ENCODE measurements at regions not wholly inside any gene's neighbourhood (a gene's known extent, or its start where the extent isn't known, plus 50 kb on each side); places are given as distances from the start of the nearest gene placed in this dataset.
"Not testable (repeated sequence)": the region's sequence is repeated elsewhere in the genome, so short reads cannot be mapped to it uniquely, and the experiment has no call there.

- Mint-ChIP-seq H3K4me3 (no peak overlapping the region), H3K4me1 (no peaks in the 10 kb centered on the region), H3K27me3 (peaks cover 0 to 5% (median 0%) of the 10 kb centered on the region in 5 donors), H3K9me3 (peaks cover 0 to 10% (median 0%) of the 10 kb centered on the region in 9 donors), H3K27ac (no peak overlapping the region), H3K36me3 (no peaks in the 10 kb centered on the region)
- no peak for DNase-seq
- ATAC-seq = no peak
- POLR2A ChIA-PET = no interaction called here
These were observed 520.4 kb downstream of the FRK start for GRCh38 chr6:115540077-115540869.

- Mint-ChIP-seq H3K27ac (no peak overlapping the region), H3K4me1 (no peaks in the 10 kb centered on the region), H3K27me3 (peaks cover 0 to 5% (median 0%) of the 10 kb centered on the region in 5 donors), H3K36me3 (no peaks in the 10 kb centered on the region), H3K4me3 (no peak overlapping the region), H3K9me3 (peaks cover 0 to 10% (median 2%) of the 10 kb centered on the region in 9 donors)
- POLR2A ChIA-PET = no interaction called here
- ATAC-seq (no peak), DNase-seq (no peak)
These were observed 521.2 kb downstream of the FRK start for GRCh38 chr6:115539531-115539930.

- Mint-ChIP-seq H3K4me1 (no peaks in the 10 kb centered on the region), H3K27ac (no peak overlapping the region), H3K9me3 (peaks cover 0 to 33% (median 15%) of the 10 kb centered on the region in 9 donors), H3K4me3 (no peak overlapping the region), H3K27me3 (no peaks in the 10 kb centered on the region), H3K36me3 (peaks cover 0 to 5% (median 2%) of the 10 kb centered on the region in 3 donors)
- POLR2A ChIA-PET = no interaction called here
- ATAC-seq = no peak
- DNase-seq = no peak
These were observed 535.9 kb downstream of the FRK start for GRCh38 chr6:115524821-115525220.

- H3K4me1 Mint-ChIP-seq, ATAC-seq, POLR2A ChIA-PET, H3K27me3 Mint-ChIP-seq, H3K36me3 Mint-ChIP-seq, H3K27ac Mint-ChIP-seq, DNase-seq, H3K4me3 Mint-ChIP-seq: not testable (repeated sequence)
- peaks cover 0 to 47% (median 24%) of the 10 kb centered on the region in 9 donors for H3K9me3 Mint-ChIP-seq
These were observed 538.9 kb downstream of the FRK start for GRCh38 chr6:115521747-115522146.

GRCh38 chr6:115514656-115515055 lies 546.0 kb downstream of the FRK start:
- no peak overlapping the region for H3K27ac Mint-ChIP-seq
- POLR2A ChIA-PET = no interaction called here
- H3K27me3 Mint-ChIP-seq = no peaks in the 10 kb centered on the region
- H3K4me1 Mint-ChIP-seq = no peaks in the 10 kb centered on the region
- H3K4me3 Mint-ChIP-seq = no peak overlapping the region
- ATAC-seq (no peak), DNase-seq (no peak)
- no peaks in the 10 kb centered on the region for H3K36me3 Mint-ChIP-seq
- H3K9me3 Mint-ChIP-seq = peaks cover 3 to 38% (median 11%) of the 10 kb centered on the region in 9 donors

DNA sequence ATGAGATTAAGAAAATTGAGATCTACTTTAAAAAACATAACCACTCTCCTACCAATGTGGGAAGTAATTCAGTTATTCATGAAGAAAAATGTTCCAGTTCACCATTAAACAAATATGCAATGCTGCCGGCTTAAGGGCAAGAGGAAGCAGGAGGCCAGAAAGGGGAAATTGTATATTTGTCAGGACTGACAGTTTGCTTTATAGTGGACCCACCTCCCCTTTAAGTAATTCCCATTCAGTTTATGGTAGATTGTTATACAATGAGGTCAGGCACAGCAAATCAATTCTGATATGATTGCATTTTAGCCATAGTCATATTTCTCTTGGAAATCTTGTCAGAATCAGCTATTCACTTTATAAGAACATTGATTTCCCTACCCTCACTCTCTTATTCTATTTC lies 547.8 kb downstream of the FRK start:
- Mint-ChIP-seq H3K36me3 (no peaks in the 10 kb centered on the region), H3K4me1 (no peaks in the 10 kb centered on the region), H3K27ac (no peak overlapping the region), H3K4me3 (no peak overlapping the region), H3K9me3 (peaks cover 0 to 25% (median 4%) of the 10 kb centered on the region in 9 donors), H3K27me3 (no peaks in the 10 kb centered on the region)
- POLR2A ChIA-PET = no interaction called here
- DNase-seq (no peak), ATAC-seq (no peak)

DNA sequence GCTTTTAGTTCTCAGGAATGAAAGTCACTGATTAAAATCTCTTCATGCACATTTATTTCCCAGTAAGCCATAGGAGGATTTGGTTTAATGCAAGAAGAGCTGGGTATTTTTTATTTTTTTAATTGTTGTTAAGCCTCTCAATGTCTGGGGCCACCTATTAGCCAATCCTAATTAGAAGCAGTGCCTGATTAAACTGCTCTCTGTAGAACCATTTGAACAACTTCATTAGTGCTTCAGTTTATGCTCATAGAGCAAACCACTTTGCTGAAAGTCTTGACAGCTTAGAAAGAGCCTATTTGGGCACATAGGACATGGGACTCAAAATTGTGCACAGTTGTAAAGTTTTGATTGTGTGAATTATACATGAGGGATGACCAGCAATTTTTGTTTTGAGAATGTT lies 548.9 kb downstream of the FRK start:
- Mint-ChIP-seq H3K27ac (no peak overlapping the region), H3K4me1 (no peaks in the 10 kb centered on the region), H3K36me3 (no peaks in the 10 kb centered on the region), H3K4me3 (no peak overlapping the region), H3K9me3 (peaks cover 0 to 16% (median 0%) of the 10 kb centered on the region in 9 donors), H3K27me3 (no peaks in the 10 kb centered on the region)
- ATAC-seq = no peak
- POLR2A ChIA-PET = no interaction called here
- no peak for DNase-seq

GRCh38 chr6:115502432-115502831 lies 558.3 kb downstream of the FRK start:
- H3K27ac Mint-ChIP-seq, H3K4me1 Mint-ChIP-seq, H3K36me3 Mint-ChIP-seq, ATAC-seq, POLR2A ChIA-PET, H3K4me3 Mint-ChIP-seq, H3K27me3 Mint-ChIP-seq, DNase-seq: not testable (repeated sequence)
- H3K9me3 Mint-ChIP-seq = peaks cover 0 to 14% (median 2%) of the 10 kb centered on the region in 9 donors

GRCh38 chr6:115495184-115495583 lies 565.5 kb downstream of the FRK start:
- Mint-ChIP-seq H3K27me3 (no peaks in the 10 kb centered on the region), H3K36me3 (no peaks in the 10 kb centered on the region), H3K9me3 (peaks cover 0 to 27% (median 19%) of the 10 kb centered on the region in 9 donors), H3K4me3 (no peak overlapping the region), H3K27ac (no peak overlapping the region), H3K4me1 (no peaks in the 10 kb centered on the region)
- POLR2A ChIA-PET = no interaction called here
- ATAC-seq (no peak), DNase-seq (no peak)

DNA sequence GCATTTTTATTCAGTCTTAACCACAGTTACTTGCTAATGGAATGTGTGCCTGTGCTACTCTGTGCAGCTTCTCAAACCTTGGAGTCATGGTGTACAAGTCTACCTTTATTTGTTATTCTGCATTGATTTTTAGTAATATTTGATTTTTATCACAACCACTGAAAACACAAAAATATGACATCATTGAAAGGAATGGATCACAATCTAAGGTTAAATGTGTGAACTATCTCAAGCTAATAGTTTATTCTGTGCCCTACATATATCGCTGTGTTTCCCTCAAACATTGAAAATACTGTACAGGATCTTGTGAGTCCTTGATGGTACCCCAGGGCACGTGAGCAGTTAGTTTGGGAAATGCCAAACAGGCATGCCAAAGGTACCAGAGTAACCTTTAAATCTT lies 573.4 kb downstream of the FRK start:
- Mint-ChIP-seq H3K27ac (no peak overlapping the region), H3K36me3 (no peaks in the 10 kb centered on the region), H3K4me3 (no peak overlapping the region), H3K4me1 (no peaks in the 10 kb centered on the region), H3K27me3 (no peaks in the 10 kb centered on the region), H3K9me3 (peaks cover 0 to 14% (median 4%) of the 10 kb centered on the region in 9 donors)
- no peak for DNase-seq
- POLR2A ChIA-PET = no interaction called here
- ATAC-seq = no peak

DNA sequence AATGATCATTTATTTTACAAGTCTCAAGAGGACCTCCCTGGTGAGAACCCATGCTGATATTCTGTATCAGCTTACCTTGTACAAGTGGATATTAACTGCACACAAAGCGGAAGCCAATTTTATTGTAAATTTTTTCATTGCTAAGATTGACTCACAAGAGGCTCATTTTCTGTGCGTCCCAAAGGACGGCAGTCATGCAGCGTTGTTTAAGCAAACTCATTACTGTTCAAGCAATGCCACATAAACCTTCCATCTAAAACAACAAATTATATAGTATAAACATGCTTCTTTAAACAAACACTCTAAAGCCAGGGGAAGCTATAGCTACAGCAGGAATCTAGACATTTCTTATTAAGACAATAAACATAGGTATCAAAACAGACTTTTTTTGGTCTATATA lies 575.3 kb downstream of the FRK start:
- no peak overlapping the region for H3K4me3 Mint-ChIP-seq
- peaks cover 0 to 15% (median 4%) of the 10 kb centered on the region in 9 donors for H3K9me3 Mint-ChIP-seq
- H3K27ac Mint-ChIP-seq = no peak overlapping the region
- H3K36me3 Mint-ChIP-seq = no peaks in the 10 kb centered on the region
- ATAC-seq (no peak), DNase-seq (no peak)
- POLR2A ChIA-PET = no interaction called here
- H3K27me3 Mint-ChIP-seq = no peaks in the 10 kb centered on the region
- H3K4me1 Mint-ChIP-seq = no peaks in the 10 kb centered on the region

GRCh38 chr6:115480543-115480942 lies 580.1 kb downstream of the FRK start:
- H3K9me3 Mint-ChIP-seq = peaks cover 0 to 24% (median 8%) of the 10 kb centered on the region in 9 donors
- ATAC-seq, H3K4me3 Mint-ChIP-seq, H3K27me3 Mint-ChIP-seq, H3K27ac Mint-ChIP-seq, DNase-seq, POLR2A ChIA-PET, H3K36me3 Mint-ChIP-seq, H3K4me1 Mint-ChIP-seq: not testable (repeated sequence)

DNA sequence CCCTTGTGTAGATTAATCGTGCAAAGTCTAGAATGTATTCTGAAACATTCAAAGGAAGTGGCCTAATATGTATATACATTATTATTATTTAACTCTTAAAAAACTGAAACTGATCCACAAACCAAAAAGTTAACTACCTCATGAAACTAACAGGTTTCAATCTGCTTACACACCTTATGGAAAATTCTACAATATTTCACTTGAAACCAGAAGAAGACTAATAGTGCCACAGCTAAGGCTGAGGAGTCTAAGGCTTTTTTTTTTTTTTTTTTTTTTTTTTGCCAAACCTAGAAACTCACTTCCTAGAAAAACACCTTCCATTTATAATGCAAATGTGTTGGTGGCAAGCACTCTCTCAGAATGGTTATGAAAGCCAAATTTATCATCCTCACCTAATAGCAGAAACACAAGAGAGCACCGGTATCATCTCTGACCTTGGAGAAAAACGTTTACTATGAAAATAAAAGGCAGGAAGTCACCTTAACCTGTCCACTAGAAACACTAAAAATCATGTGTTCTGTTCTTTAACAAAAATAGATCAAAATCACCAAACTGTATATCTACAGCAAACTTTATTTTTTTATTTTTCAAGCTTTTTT lies 586.1 kb downstream of the FRK start:
- Mint-ChIP-seq H3K27me3 (no peaks in the 10 kb centered on the region), H3K36me3 (no peaks in the 10 kb centered on the region), H3K9me3 (peaks cover 0 to 20% (median 7%) of the 10 kb centered on the region in 9 donors), H3K4me3 (no peak overlapping the region), H3K4me1 (no peaks in the 10 kb centered on the region), H3K27ac (no peak overlapping the region)
- POLR2A ChIA-PET = no interaction called here
- no peak for ATAC-seq
- DNase-seq = no peak
